Muscle of back (tissue), 3 donors: ENCODE measurements at regions not wholly inside any gene's neighbourhood (a gene's known extent, or its start where the extent isn't known, plus 50 kb on each side); places are given as distances from the start of the nearest gene placed in this dataset.
"Not testable (repeated sequence)": the region's sequence is repeated elsewhere in the genome, so short reads cannot be mapped to it uniquely, and the experiment has no call there.

ENCODE experiments used
- DNase-seq, 3 donors: peaks; one replicate each; pipeline versions ENCODE4 v3.0.0 to v3.0.0-alpha.2; 2013

DNA sequence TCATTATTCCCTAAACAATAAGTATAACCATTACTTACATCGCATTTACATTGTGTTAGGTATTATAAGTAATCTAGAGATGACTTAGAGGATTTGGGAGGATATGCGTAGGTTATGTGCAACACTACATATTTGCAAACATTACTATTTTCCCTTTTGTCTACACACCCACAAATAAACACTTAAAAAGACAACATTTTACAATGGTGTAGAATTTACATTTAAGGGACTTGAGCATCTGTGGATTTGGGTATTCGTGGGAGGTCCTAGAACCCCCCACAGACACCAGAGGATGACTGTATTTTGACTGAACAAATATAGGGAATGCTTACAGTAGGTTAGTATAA lies 220.2 kb upstream of the MYO3A start:
- no peak for DNase-seq

DNA sequence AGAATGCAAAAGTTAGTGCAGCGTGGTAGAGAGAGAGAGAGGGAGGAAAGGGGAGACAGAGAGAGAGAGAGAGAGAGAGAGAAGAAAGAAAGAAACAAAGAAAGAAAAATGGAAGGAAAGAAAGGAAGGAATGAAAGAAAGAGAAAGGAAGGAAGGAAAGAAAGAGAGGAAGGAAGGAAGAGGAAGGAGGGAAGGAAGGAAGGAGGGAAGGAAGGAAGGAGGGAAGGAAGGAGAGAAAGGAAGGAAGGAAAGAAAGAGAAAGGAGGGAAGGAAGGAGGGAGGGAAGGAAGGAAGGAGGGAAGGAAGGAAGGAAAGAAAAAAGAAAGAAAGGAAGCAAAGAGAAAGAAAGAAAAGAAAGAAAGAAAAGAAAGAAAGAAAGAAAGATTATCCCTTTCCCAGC lies 209.8 kb upstream of the MYO3A start:
- DNase-seq: no peak

DNA sequence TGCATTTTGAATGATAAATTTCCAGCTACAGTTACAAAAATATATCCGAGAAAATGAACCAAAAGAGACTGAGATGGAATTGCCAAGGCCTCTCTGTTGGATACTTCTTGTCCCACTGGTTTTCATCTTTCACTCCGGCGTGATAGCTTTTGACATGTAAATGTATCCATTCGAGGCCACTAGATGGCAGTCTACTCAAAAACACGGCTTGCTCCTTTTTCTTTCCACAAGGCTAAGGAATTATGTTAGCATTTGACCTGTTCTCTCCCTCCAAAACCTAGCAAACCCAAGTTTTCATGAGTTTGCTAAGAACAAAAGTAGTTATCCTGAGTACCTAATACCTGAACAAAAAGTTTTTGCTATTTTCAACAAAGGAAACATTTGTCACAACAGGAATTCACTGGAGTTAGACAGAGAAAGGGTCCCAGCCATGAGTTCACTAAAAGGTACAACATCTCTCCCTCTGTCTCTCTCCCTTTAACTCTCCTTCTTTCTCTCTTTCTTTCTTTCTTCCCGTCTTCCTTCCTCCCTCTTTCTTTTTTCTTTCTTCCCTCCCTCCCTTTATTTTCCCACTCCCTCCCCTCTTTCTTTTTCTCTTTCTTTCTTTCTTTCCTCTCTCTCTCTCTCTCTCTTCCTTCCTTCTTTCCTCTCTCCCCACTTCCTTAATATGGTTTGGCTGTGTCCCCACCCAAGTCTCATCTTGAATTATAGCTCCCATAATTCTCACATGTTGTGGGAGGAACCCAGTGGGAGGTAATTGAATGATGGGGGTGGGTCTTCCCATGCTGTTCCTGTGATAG lies 207.9 kb upstream of the MYO3A start:
- peak; percentile 18 to 63 (median 42) for DNase-seq

- DNase-seq: no peak
Observed at GRCh38 chr10:25738776-25739175, 195.3 kb upstream of the MYO3A start.

DNA sequence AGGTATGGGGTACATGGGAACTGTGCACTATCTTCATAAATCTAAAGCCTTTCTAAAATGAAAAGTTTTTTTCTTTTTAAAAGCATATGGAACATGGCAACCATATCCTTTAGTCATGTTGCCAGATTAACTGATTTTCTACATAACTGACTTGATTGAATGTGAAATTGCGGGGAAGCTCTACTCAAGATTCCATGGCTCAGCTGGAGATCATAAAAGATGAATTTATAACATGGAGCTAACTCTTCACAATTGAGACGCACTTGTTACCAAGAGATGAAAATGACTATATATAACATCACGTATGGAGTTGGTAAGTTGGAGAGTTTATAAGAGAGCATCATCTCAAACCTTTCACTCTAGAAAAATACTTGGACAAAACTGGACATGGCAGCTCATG lies 190.2 kb upstream of the MYO3A start:
- DNase-seq: no peak

GRCh38 chr10:25744574-25744973 lies 189.5 kb upstream of the MYO3A start:
- DNase-seq: no peak

DNA sequence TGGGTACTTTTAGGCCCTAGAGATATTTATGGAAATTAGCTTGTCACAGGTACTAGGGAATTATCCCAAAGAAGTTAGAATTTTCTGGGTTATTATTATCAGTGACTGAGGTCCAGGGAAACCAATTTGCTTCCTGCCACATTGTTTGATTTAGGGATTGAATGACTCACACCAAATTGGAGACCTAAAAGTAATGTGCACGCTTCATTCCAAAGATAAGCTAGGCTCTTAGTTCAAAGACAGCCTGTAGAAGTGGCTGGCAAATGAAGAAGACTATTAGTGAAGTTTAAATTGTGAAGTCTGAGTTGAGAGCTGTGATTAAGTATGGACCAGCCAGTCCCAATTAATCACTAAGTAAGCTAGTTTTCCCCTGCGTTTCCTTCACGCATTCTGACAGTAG lies 188.1 kb upstream of the MYO3A start:
- no peak for DNase-seq

DNA sequence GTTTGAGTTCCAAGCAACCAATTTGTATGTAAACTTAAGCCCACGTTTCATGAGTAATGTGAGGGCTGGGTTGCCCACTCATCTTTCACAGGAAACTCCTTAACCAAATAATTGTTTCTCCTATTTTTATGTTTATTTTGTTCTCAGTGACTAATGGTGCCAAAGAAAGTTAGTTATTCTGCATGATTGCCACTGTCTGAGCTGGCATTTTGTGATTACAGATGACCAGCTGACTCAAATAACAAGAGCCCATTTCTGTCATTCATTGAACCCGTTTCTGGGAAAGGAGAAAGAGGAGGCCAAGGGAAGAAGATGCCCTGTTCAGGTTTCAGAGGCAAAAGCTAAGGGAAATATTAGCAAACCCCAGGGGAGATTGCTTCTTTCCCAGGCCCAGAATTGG lies 186.9 kb upstream of the MYO3A start:
- DNase-seq: no peak

- DNase-seq: no peak
Observed at GRCh38 chr10:25748509-25748908, 185.5 kb upstream of the MYO3A start.

GRCh38 chr10:25753776-25754175 lies 180.3 kb upstream of the MYO3A start:
- peak in 1 of 3 donors; percentile 2 for DNase-seq

DNA sequence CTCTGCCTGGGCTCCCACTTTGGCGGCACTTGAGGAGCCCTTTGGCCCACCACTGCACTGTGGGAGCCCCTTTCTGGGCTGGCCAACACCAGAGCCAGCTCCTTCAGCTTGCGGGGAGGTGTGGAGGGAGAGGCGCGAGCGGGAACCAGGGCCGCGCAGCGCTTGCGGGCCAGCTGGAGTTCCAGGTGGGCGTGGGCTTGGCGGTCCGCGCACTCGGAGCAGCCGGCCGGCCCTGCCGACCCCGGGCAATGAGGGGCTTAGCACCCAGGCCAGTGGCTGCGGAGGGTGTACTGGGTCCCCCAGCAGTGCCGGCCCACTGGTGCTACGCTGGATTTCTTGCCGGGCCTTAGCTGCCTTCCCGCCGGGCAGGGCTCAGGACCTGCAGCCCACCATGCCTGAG lies 178.2 kb upstream of the MYO3A start:
- DNase-seq: not testable (repeated sequence)

DNA sequence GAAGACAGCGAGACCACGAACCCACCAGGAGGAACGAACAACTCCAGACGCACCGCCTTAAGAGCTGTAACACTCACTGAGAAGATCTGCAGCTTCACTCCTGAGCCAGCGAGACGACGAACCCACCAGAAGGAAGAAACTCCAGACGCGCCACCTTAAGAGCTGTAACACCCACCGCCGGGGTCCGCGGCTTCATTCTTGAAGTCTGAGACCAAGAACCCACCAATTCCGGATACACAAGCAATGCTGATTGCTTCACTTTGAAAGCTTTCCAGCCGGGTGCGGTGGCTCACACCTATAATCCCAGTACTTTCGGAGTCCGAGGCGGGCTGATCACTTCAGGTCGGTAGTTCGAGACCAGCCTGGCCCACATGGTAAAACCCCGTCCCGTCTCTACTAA lies 177.2 kb upstream of the MYO3A start:
- DNase-seq: no peak

- peak; percentile 7 to 54 (median 34) for DNase-seq
Observed at GRCh38 chr10:25758041-25758457, 176.0 kb upstream of the MYO3A start.

DNA sequence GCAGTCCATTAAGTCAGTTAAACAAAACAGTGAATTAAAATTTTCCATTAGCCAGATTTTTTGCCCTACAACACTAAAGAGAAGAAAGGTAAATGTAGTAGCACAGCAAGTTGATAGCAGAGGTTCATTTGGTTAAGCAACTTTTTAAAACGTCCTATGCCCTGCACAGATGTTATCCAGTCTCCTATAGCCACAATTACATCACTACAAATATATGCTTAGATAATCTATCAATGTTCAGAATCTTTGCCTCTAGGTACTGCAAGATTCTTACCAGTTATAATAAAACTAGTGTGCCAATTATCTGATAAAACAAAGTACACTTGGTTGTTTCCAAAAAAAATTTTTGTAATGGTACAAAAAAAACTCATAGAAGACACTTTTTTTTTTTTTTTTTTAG lies 175.5 kb upstream of the MYO3A start:
- no peak for DNase-seq

DNA sequence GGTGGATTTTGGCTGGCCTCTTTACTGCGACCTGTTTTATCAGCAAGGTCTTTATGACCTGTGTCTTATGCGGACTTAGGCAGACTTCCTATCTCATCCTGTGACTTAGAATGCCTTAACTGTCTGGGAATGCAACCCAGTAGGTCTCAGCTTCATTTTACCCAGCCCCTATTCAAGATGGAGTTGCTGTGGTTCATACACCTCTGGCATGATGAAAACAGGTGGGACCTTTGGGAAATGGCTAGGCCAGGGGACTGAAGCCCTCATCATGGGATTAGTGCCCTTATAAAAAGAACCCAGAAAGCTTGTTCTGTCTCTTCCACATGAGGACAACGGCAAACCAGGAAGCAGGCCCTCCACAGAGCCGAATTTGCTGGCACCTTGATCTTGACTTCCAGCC lies 172.1 kb upstream of the MYO3A start:
- no peak for DNase-seq

DNA sequence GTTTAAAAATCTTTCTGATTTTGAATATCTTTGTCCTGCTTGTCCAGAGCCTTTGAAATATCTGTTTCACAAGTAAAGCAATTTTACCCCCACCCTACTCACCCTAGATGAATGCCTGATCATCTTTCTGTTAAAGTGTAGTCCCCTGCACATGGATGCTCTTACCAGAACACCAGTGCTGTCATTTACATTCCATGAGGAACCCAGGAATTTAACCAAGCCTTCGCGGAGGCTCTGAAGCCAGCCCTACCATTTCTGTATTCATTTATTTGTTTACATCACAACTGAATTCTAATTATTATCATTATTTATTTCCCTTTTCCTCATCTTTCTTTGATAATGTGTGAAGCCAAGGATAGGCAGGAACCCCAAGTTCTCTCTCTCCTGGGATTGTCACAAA lies 167.8 kb upstream of the MYO3A start:
- DNase-seq: no peak

GRCh38 chr10:25766687-25767221 lies 167.3 kb upstream of the MYO3A start:
- DNase-seq: no peak

DNA sequence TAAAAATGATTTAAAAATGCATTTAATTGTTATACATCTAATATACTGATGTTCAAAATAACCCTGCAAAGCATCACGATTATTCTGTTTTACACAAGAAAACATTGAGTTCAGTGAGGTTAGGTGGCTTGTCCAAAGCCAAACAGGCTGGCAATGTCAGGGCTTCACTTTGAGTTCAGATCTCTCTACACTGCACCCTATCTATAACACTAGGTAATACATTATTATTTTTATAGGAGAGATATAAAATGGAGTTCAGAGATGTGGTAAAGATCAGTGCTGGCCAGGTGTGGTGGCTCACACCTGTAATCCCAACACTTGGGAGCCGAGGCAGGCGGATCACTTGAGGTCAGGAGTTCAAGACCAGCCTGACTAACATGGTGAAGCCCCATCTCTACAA lies 165.9 kb upstream of the MYO3A start:
- no peak for DNase-seq

- DNase-seq: no peak
Observed at GRCh38 chr10:25778646-25779045, 155.4 kb upstream of the MYO3A start.

DNA sequence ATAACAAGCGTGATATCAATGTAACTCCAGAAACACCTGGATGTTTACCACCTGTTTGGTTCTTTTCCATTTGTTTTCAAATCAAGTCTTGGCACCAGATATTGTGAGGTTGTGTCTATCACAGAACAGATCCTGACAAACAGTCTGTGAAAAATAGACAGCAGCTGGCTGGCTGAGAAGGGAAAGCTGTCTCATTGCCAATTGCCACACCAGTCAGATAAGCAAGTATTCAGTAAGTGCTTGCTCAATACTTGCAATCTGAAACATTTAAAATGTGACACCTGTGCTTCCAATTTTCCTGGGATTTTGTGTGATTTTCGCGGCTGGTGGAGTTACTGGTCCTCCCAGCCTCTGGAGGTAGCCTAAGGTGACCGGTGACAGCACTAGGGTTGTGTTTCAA lies 147.9 kb upstream of the MYO3A start:
- no peak for DNase-seq

- no peak for DNase-seq
Observed at GRCh38 chr10:25786899-25787298, 147.1 kb upstream of the MYO3A start.

DNA sequence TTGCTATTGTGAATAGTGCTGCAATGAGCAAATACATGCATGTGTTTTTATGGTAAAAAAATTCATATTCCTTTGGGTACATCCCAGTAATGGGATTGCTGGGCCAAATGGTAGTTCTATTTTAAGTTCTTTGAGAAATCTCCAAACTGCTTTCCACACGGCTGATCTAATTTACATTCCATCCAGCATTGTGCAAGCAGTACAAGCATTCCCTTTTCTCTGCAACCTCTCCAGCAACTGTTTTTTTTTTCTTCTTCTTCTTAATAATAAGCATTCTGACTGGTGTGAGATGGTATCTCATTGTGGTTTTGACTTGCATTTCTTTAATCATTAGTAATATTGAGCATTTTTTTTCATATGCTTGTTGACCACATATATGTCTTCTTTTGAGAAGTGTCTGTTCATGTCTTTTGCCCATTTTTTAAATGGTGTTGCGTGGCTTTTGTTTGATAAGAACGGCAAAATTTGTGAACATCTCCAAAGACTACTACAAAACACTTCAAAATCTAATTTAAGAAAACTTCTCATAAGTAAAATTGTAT lies 136.1 kb upstream of the MYO3A start:
- DNase-seq: no peak

DNA sequence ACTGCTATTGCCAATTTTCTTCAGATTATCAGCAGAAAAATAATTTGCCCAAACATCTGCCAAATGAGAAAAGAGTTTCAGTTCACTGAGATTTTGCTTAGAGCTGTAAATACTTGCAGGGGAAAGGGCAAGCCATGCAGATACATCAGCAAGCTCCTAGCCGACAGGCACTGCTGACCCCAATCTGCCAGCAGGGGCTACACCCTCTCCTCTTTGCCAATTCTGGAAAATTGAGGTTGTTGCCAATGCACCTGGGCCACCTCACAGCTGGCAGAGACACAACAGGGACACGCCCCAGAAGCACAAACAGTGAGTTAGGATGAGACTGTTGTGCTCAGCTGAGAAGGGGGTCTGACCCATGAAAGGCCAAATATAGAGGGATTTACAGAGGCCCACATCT lies 129.5 kb upstream of the MYO3A start:
- DNase-seq: no peak

DNA sequence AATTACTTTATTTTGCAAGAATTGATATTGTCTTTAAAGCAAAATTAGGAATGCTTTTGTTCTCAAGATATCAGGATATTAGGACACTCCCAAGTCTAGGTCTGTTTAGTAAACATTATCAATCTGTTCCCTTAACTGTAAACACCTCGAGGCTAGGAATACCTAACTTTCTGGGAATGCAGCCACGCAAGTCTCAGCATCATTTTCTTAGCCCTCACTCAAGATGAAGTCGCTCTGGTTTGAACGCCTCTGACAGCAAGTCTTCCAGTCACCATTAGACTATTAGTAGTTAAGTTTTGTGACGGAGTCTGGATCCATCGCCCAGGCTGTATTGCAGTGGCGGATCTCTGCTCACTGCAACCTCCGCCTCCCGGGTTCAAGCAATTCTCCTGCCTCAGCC lies 128.0 kb upstream of the MYO3A start:
- no peak for DNase-seq
